ENCODE measurements at regions not wholly inside any gene's neighbourhood (a gene's known extent, or its start where the extent isn't known, plus 50 kb on each side); places are given as distances from the start of the nearest gene placed in this dataset.

DNA sequence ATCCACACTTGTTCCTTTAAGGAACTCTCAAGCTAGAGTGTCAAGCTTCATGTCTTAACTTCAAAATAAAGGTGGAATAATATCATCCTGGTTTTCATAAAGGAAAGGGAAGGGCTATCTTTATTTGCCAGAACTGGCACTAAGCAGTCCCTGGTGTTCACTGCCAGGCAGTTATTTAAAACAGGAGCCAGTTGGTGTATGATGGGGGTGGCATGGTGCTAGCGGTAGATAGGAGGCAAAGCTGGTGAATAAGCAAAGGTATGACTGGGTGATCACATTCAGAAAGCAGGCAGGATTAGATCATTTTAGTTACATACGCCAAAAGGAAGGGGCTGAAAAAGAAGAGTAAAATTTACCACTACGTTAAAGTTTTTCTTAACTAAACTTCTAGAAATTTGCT is 776.3 kb downstream of the BCL11A start:
- H3K4me1 ChIP-seq (ENCODE audit: low read depth), result no peaks in the 10 kb centered on the region
- DNase-seq, result no peak
- TF ChIP-seq, protein P1, sequence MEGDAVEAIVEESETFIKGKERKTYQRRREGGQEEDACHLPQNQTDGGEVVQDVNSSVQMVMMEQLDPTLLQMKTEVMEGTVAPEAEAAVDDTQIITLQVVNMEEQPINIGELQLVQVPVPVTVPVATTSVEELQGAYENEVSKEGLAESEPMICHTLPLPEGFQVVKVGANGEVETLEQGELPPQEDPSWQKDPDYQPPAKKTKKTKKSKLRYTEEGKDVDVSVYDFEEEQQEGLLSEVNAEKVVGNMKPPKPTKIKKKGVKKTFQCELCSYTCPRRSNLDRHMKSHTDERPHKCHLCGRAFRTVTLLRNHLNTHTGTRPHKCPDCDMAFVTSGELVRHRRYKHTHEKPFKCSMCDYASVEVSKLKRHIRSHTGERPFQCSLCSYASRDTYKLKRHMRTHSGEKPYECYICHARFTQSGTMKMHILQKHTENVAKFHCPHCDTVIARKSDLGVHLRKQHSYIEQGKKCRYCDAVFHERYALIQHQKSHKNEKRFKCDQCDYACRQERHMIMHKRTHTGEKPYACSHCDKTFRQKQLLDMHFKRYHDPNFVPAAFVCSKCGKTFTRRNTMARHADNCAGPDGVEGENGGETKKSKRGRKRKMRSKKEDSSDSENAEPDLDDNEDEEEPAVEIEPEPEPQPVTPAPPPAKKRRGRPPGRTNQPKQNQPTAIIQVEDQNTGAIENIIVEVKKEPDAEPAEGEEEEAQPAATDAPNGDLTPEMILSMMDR (IDR thresholded peaks at IDR 0.05), result no peak
- no peaks in the 10 kb centered on the region for H3K9me3 ChIP-seq
- H3K4me3 ChIP-seq, result no peak overlapping the region
- no peak for ATAC-seq
- intact Hi-C loops (cut with DNase I, micrococcal nuclease), result no loop called here
- no peaks in the 10 kb centered on the region for H3K36me3 ChIP-seq (ENCODE audit: low read depth)

DNA sequence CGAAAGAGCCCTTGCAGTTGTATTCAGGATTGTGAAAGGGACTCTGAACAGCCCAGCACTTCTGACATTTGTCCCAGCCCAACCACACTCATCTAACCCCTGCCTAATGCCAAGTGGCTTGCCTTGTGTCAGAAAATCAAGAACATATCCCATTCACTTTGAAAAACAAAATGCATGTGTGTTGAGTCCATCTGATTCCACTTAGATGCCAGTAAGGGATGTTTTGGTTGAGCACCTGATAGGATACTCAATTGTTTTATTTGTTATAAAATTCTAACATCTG is 776.8 kb downstream of the BCL11A start:
- intact Hi-C loops (cut with DNase I, micrococcal nuclease), result no loop called here
- Histone ChIP-seq H3K4me1 (ENCODE audit: low read depth) (no peaks in the 10 kb centered on the region), H3K4me3 (no peak overlapping the region), H3K36me3 (ENCODE audit: low read depth) (no peaks in the 10 kb centered on the region), H3K9me3 (no peaks in the 10 kb centered on the region)
- no peak for ATAC-seq
- DNase-seq, result no peak
- TF ChIP-seq, protein P1 (IDR thresholded peaks at IDR 0.05), result no peak

DNA sequence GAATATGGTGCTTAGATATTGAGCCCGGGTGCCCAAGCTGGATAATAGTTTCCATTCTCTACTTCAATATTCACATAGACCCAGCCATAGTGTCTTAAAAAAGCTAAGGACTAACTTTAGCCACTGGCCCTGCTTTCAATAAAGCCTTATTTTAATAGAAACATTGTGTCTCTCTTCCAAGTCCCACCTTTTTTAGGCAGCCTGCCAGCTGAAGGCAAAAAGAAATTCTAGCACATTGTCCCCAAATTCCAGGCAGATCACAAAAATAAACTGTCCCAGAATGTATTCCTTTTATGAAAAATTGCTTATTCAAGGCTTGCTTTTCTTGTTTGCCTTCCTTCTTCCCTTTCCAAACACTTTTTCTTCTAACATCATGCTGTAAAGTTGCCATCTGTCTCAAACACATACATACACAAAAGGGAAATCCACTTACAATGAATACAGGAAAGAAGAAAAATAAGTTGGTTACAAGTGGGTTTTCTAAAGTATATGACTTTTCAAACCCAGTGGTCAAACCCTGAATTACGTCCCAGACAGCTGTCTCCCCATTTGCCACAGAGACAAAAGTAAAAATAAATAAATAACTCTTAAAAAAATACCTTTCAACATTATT is 778.5 kb downstream of the BCL11A start:
- intact Hi-C loops (cut with DNase I, micrococcal nuclease), result no loop called here
- no peaks in the 10 kb centered on the region for H3K9me3 ChIP-seq
- no peaks in the 10 kb centered on the region for H3K36me3 ChIP-seq (ENCODE audit: low read depth)
- no peak overlapping the region for H3K4me3 ChIP-seq
- no peak for ATAC-seq
- TF ChIP-seq, protein P1 (IDR thresholded peaks at IDR 0.05), result no peak
- H3K4me1 ChIP-seq (ENCODE audit: low read depth), result no peaks in the 10 kb centered on the region
- no peak for DNase-seq

DNA sequence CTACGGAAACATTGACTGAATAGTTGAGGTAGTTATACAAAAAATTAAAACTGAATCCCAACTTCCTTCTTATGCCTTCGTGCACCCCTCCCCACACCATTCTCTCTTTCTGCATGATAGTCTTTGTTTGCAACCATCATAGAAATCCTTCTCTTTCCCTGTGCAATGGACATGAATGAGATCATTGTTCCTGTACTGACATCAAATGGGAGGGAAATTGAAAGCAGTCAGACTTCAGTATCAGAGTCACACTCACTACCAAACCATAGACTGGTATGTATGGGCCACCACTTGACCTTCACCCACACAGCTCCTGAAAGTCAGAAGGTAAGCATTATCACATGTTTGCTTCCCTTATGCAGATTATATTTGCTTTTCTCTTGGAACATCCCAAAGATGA is 782.8 kb downstream of the BCL11A start:
- TF ChIP-seq, protein P1 (IDR thresholded peaks at IDR 0.05), result no peak
- Histone ChIP-seq H3K36me3 (ENCODE audit: low read depth) (no peaks in the 10 kb centered on the region), H3K9me3 (no peaks in the 10 kb centered on the region), H3K4me1 (ENCODE audit: low read depth) (no peaks in the 10 kb centered on the region), H3K4me3 (no peak overlapping the region)
- no peak for DNase-seq
- intact Hi-C loops (cut with DNase I, micrococcal nuclease), result no loop called here
- no peak for ATAC-seq

DNA sequence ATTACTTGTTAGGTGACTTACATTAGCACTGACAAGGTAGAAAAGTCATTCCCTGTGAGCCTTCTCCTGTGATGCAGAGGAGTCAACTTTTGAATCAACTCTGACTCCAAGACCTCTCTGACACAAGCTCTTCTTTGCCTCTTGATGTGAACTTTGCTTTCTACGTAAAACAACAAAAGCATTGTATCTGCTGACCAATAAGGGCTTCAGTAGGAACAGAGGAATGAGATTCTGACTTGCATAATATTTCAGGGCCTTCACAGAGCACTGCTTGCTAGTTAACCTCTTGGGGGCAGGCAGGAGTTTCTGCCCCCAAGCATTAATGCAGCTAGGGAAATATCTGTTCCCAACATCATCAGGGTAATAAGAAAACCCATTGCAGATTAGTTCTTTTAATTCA is 791.5 kb downstream of the BCL11A start:
- no peak for ATAC-seq
- no peaks in the 10 kb centered on the region for H3K9me3 ChIP-seq
- DNase-seq, result no peak

More for the DNA sequence above, 791.5 kb downstream of the BCL11A start:
- Histone ChIP-seq H3K4me1 (ENCODE audit: low read depth) (no peaks in the 10 kb centered on the region), H3K4me3 (no peak overlapping the region), H3K36me3 (ENCODE audit: low read depth) (no peaks in the 10 kb centered on the region)
- TF ChIP-seq, protein P1 (IDR thresholded peaks at IDR 0.05), result no peak
- intact Hi-C loops (cut with DNase I, micrococcal nuclease), result no loop called here
